Psoas muscle (tissue), 7 donors: ENCODE measurements at regions not wholly inside any gene's neighbourhood (a gene's known extent, or its start where the extent isn't known, plus 50 kb on each side); places are given as distances from the start of the nearest gene placed in this dataset.

Experiments used
- ATAC-seq, 4 donors: fragments of 200-7000 bp; cut with Tn5 transposase; one replicate each; pipeline ENCODE4 v1.9.1; 2020; ENCODE audit warnings: moderate library complexity in 3 of 4, mild to moderate bottlenecking in 2 of 4
- DNase-seq, 2 donors: peaks; one replicate each; pipeline ENCODE4 v3.0.0-alpha.2; 2020
- H3K27ac ChIP-seq: fragments of 200-600 bp; one replicate; pipeline ENCODE4 v1.8.0; 2022
- H3K27me3 ChIP-seq, 3 donors: fragments of 200-600 bp in 1 of 3; one replicate each; pipeline versions ENCODE4 v1.6.1 to v1.8.0; 2013 to 2022; ENCODE audit warnings: low read length in 2 of 3, mild to moderate bottlenecking in 2 of 3, moderate library complexity in 1 of 3; ENCODE audit not compliant: insufficient read depth in 3 of 3
- H3K36me3 ChIP-seq, 2 donors: fragments of 200-600 bp in 1 of 2; one replicate each; pipeline versions ENCODE4 v1.6.1 to v1.8.0; 2013 to 2022; ENCODE audit warnings: low read depth in 1 of 2, mild to moderate bottlenecking in 1 of 2, moderate library complexity in 1 of 2; ENCODE audit not compliant: insufficient read depth in 1 of 2
- H3K4me1 ChIP-seq: fragments of 200-600 bp; one replicate; pipeline ENCODE4 v1.8.0; 2022
- H3K4me3 ChIP-seq: fragments of 200-600 bp; one replicate; pipeline ENCODE4 v1.8.0; 2022; ENCODE audit warnings: mild to moderate bottlenecking
- H3K9me3 ChIP-seq: fragments of 200-600 bp; one replicate; pipeline ENCODE4 v1.8.0; 2022
- WGBS, 3 donors: extraction: QIAGEN DNeasy Blood & Tissue Kit; methylation state at CpG; one replicate each; pipeline versions ENCODE4 v1.1.6 to v1.1.7; 2013; 5-methylcytosine and 5-hydroxymethylcytosine counted together
- intact Hi-C, 2 donors: fragments of 100-400 bp; cut with DNase I; formaldehyde crosslinking; loops; one replicate each; pipeline versions ENCODE4 v1.11.0 to v1.14.2; 2022
- TF ChIP-seq, protein P1 (sequence below): fragments of 200-600 bp; IDR thresholded peaks from one replicate; pipeline ENCODE4 v1.8.0; 2022; ENCODE audit warnings: antibody characterized with exemption
- donor health status: healthy with polysubstance abuse.
- donor health status: DM: no; HTN: no; CAD: no; lungs with moderate emphysema.
- donor health status: Bipolar disorder and iron deficiency.
- donor health status: healthy.
- donor health status: DM: yes; HTN: yes; CAD: no.
- donor health status: DM: no; HTN: no; CAD: no.
- donor health status: DM: yes; HTN: yes; CAD: no.

GRCh38 chr2:216787851-216788540 is 71.9 kb downstream of the TNP1 start:
- Histone ChIP-seq H3K36me3 (no peaks in the 10 kb centered on the region), H3K27me3 (no peaks in the 10 kb centered on the region), H3K4me1 (peaks cover 5% of the 10 kb centered on the region), H3K4me3 (no peak overlapping the region), H3K27ac (no peak overlapping the region), H3K9me3 (no peaks in the 10 kb centered on the region)
- TF ChIP-seq, protein P1, sequence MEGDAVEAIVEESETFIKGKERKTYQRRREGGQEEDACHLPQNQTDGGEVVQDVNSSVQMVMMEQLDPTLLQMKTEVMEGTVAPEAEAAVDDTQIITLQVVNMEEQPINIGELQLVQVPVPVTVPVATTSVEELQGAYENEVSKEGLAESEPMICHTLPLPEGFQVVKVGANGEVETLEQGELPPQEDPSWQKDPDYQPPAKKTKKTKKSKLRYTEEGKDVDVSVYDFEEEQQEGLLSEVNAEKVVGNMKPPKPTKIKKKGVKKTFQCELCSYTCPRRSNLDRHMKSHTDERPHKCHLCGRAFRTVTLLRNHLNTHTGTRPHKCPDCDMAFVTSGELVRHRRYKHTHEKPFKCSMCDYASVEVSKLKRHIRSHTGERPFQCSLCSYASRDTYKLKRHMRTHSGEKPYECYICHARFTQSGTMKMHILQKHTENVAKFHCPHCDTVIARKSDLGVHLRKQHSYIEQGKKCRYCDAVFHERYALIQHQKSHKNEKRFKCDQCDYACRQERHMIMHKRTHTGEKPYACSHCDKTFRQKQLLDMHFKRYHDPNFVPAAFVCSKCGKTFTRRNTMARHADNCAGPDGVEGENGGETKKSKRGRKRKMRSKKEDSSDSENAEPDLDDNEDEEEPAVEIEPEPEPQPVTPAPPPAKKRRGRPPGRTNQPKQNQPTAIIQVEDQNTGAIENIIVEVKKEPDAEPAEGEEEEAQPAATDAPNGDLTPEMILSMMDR, result no peak
- intact Hi-C loops, result no loop called here
- WGBS, 3 donors, result 58 to 78% (median 73%) methylated on average over 7 of the region's 7 CpGs
- DNase-seq (no peak), ATAC-seq (no peak)

GRCh38 chr2:216786676-216787075 is 73.2 kb downstream of the TNP1 start:
- WGBS, 3 donors, result 75 to 88% (median 78%) methylated on average over 9 of the region's 9 CpGs
- Histone ChIP-seq H3K27me3 (no peaks in the 10 kb centered on the region), H3K4me3 (no peak overlapping the region), H3K27ac (no peak overlapping the region), H3K4me1 (peaks cover 5% of the 10 kb centered on the region), H3K9me3 (no peaks in the 10 kb centered on the region), H3K36me3 (no peaks in the 10 kb centered on the region)
- peak in 2 of 4 donors; percentile 44 to 48 for ATAC-seq
- intact Hi-C loops, result no loop called here
- TF ChIP-seq, protein P1, result no peak
- no peak for DNase-seq

DNA sequence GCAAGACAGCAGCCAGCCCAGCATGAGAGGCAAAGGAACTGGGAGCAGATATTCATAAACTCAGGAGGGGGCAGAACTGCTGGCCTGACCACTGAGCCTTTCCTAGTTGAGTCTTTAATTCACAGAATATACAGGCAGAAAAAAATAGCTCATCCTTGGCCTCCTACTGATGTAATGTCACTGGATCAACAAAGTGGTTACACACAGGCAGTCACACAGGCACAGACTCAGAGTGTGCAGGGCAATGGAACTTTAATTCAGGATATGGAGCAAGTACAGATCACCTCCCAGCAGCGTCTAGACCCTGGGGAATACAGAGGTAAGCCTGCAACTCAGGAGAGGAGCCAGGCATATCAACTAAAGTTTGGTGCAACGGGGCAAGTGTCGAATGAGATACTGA is 75.4 kb downstream of the TNP1 start:
- Histone ChIP-seq H3K9me3 (no peaks in the 10 kb centered on the region), H3K27ac (no peak overlapping the region), H3K4me3 (no peak overlapping the region), H3K36me3 (no peaks in the 10 kb centered on the region), H3K4me1 (peaks cover 5% of the 10 kb centered on the region), H3K27me3 (no peaks in the 10 kb centered on the region)
- 81 to 91% (median 87%) methylated on average over 3 of the region's 3 CpGs for WGBS, 3 donors
- TF ChIP-seq, protein P1, result no peak
- ATAC-seq, result no peak
- no peak for DNase-seq
- intact Hi-C loops, result no loop called here

DNA sequence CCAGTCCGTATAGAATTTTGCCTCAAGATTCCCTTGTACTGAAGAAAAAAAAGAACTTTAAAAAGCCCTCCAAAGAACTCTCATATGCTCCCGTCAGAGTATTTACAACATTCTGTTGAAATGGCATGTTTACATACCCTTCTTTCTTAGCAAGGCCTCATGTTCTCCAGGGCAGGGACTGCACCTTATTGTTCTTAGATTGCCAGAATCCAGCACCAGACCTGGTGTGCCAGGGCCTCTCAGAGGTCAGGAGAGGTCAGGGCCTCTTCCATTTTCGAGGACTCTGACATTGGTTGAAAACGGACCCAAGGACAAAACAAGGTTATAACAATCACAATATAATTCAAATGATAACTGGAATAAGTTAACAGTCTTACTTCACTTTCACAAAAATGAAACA is 78.2 kb downstream of the TNP1 start:
- DNase-seq (no peak), ATAC-seq (no peak)
- H3K4me3 ChIP-seq, result no peak overlapping the region
- no peak overlapping the region for H3K27ac ChIP-seq
- H3K27me3 ChIP-seq, result no peaks in the 10 kb centered on the region
- H3K4me1 ChIP-seq, result peaks cover 2% of the 10 kb centered on the region
- TF ChIP-seq, protein P1, result no peak
- no peaks in the 10 kb centered on the region for H3K36me3 ChIP-seq
- intact Hi-C loops, result no loop called here
- no peaks in the 10 kb centered on the region for H3K9me3 ChIP-seq
- 63 to 83% (median 80%) methylated on average over 4 of the region's 4 CpGs for WGBS, 3 donors

GRCh38 chr2:216780843-216781242 is 79.0 kb downstream of the TNP1 start:
- ATAC-seq (no peak), DNase-seq (no peak)
- Histone ChIP-seq H3K4me1 (peaks cover 10% of the 10 kb centered on the region), H3K36me3 (no peaks in the 10 kb centered on the region), H3K27ac (no peak overlapping the region), H3K4me3 (no peak overlapping the region), H3K9me3 (no peaks in the 10 kb centered on the region), H3K27me3 (no peaks in the 10 kb centered on the region)
- 96 to 100% (median 97%) methylated on average over 4 of the region's 4 CpGs for WGBS, 3 donors
- intact Hi-C loops, result no loop called here
- TF ChIP-seq, protein P1, result no peak
